ENCODE measurements at regions not wholly inside any gene's neighbourhood (a gene's known extent, or its start where the extent isn't known, plus 50 kb on each side); places are given as distances from the start of the nearest gene placed in this dataset.
"Not testable (repeated sequence)": the region's sequence is repeated elsewhere in the genome, so short reads cannot be mapped to it uniquely, and the experiment has no call there.

GRCh38 chr10:111598433-111599059 lies 521.7 kb downstream of the ADRA2A start:
- Histone ChIP-seq H3K4me3 (ENCODE audit: low read depth in 1 of 2, low read length in 2 of 2) (no peak overlapping the region), H3K36me3 (ENCODE audit: control insufficient read depth in 1 of 2, insufficient read depth in 2 of 2, low read length in 2 of 2) (no peaks in the 10 kb centered on the region), H3K9me3 (ENCODE audit: control insufficient read depth in 1 of 2, low read length in 2 of 2) (no peaks in the 10 kb centered on the region), H3K27me3 (ENCODE audit: low read depth, low read length) (no peaks in the 10 kb centered on the region), H3K4me1 (ENCODE audit: control insufficient read depth in 1 of 2, insufficient read depth in 2 of 2, low read length in 2 of 2) (no peaks in the 10 kb centered on the region), H3K27ac (ENCODE audit: low read length) (no peak overlapping the region)

- no peak overlapping the region for H3K27ac ChIP-seq (ENCODE audit: low read length)
- no peaks in the 10 kb centered on the region for H3K36me3 ChIP-seq (ENCODE audit: control insufficient read depth in 1 of 2, insufficient read depth in 2 of 2, low read length in 2 of 2)
- H3K27me3 ChIP-seq (ENCODE audit: low read depth, low read length) = no peaks in the 10 kb centered on the region
- H3K4me3 ChIP-seq (ENCODE audit: low read depth in 1 of 2, low read length in 2 of 2) = no peak overlapping the region
- no peaks in the 10 kb centered on the region for H3K4me1 ChIP-seq (ENCODE audit: control insufficient read depth in 1 of 2, insufficient read depth in 2 of 2, low read length in 2 of 2)
- H3K9me3 ChIP-seq (ENCODE audit: control insufficient read depth in 1 of 2, low read length in 2 of 2) = no peaks in the 10 kb centered on the region
These were observed 523.1 kb downstream of the ADRA2A start for GRCh38 chr10:111599943-111600342.

GRCh38 chr10:111600772-111601171 lies 523.9 kb downstream of the ADRA2A start:
- Histone ChIP-seq H3K9me3 (ENCODE audit: control insufficient read depth in 1 of 2, low read length in 2 of 2) (no peaks in the 10 kb centered on the region), H3K36me3 (ENCODE audit: control insufficient read depth in 1 of 2, insufficient read depth in 2 of 2, low read length in 2 of 2) (no peaks in the 10 kb centered on the region), H3K27me3 (ENCODE audit: low read depth, low read length) (no peaks in the 10 kb centered on the region), H3K27ac (ENCODE audit: low read length) (no peak overlapping the region), H3K4me3 (ENCODE audit: low read depth in 1 of 2, low read length in 2 of 2) (no peak overlapping the region), H3K4me1 (ENCODE audit: control insufficient read depth in 1 of 2, insufficient read depth in 2 of 2, low read length in 2 of 2) (no peaks in the 10 kb centered on the region)

- Histone ChIP-seq H3K27me3 (ENCODE audit: low read depth, low read length) (no peaks in the 10 kb centered on the region), H3K4me1 (ENCODE audit: control insufficient read depth in 1 of 2, insufficient read depth in 2 of 2, low read length in 2 of 2) (no peaks in the 10 kb centered on the region), H3K36me3 (ENCODE audit: control insufficient read depth in 1 of 2, insufficient read depth in 2 of 2, low read length in 2 of 2) (no peaks in the 10 kb centered on the region), H3K4me3 (ENCODE audit: low read depth in 1 of 2, low read length in 2 of 2) (no peak overlapping the region), H3K27ac (ENCODE audit: low read length) (no peak overlapping the region), H3K9me3 (ENCODE audit: control insufficient read depth in 1 of 2, low read length in 2 of 2) (peaks cover 0 to 2% of the 10 kb centered on the region in 2 donors)
These were observed 535.4 kb downstream of the ADRA2A start for GRCh38 chr10:111612273-111612672.

GRCh38 chr10:111634191-111634590 lies 549.4 kb downstream of the GPAM start:
- H3K4me3 ChIP-seq (ENCODE audit: low read depth in 1 of 2, low read length in 2 of 2) = no peak overlapping the region
- H3K27me3 ChIP-seq (ENCODE audit: low read depth, low read length) = no peaks in the 10 kb centered on the region
- H3K9me3 ChIP-seq (ENCODE audit: control insufficient read depth in 1 of 2, low read length in 2 of 2) = no peaks in the 10 kb centered on the region
- H3K4me1 ChIP-seq (ENCODE audit: control insufficient read depth in 1 of 2, insufficient read depth in 2 of 2, low read length in 2 of 2) = no peaks in the 10 kb centered on the region
- no peaks in the 10 kb centered on the region for H3K36me3 ChIP-seq (ENCODE audit: control insufficient read depth in 1 of 2, insufficient read depth in 2 of 2, low read length in 2 of 2)
- no peak overlapping the region for H3K27ac ChIP-seq (ENCODE audit: low read length)

- Histone ChIP-seq H3K4me3 (ENCODE audit: low read depth in 1 of 2, low read length in 2 of 2) (no peak overlapping the region), H3K4me1 (ENCODE audit: control insufficient read depth in 1 of 2, insufficient read depth in 2 of 2, low read length in 2 of 2) (peaks cover 0 to 7% of the 10 kb centered on the region in 2 donors), H3K9me3 (ENCODE audit: control insufficient read depth in 1 of 2, low read length in 2 of 2) (peaks cover 0 to 9% of the 10 kb centered on the region in 2 donors), H3K27me3 (ENCODE audit: low read depth, low read length) (no peaks in the 10 kb centered on the region), H3K27ac (ENCODE audit: low read length) (no peak overlapping the region), H3K36me3 (ENCODE audit: control insufficient read depth in 1 of 2, insufficient read depth in 2 of 2, low read length in 2 of 2) (no peaks in the 10 kb centered on the region)
These were observed 537.5 kb downstream of the GPAM start for GRCh38 chr10:111646021-111646420.

GRCh38 chr10:111648046-111648445 lies 535.5 kb downstream of the GPAM start:
- Histone ChIP-seq H3K4me1 (ENCODE audit: control insufficient read depth in 1 of 2, insufficient read depth in 2 of 2, low read length in 2 of 2) (peaks cover 0 to 7% of the 10 kb centered on the region in 2 donors), H3K36me3 (ENCODE audit: control insufficient read depth in 1 of 2, insufficient read depth in 2 of 2, low read length in 2 of 2) (no peaks in the 10 kb centered on the region), H3K27me3 (ENCODE audit: low read depth, low read length) (no peaks in the 10 kb centered on the region), H3K4me3 (ENCODE audit: low read depth in 1 of 2, low read length in 2 of 2) (no peak overlapping the region), H3K9me3 (ENCODE audit: control insufficient read depth in 1 of 2, low read length in 2 of 2) (peaks cover 0 to 9% of the 10 kb centered on the region in 2 donors), H3K27ac (ENCODE audit: low read length) (no peak overlapping the region)

GRCh38 chr10:111649080-111649479 lies 534.5 kb downstream of the GPAM start:
- not testable (repeated sequence) for H3K27ac ChIP-seq (ENCODE audit: low read length); H3K4me3 ChIP-seq (ENCODE audit: low read depth in 1 of 2, low read length in 2 of 2); H3K4me1 ChIP-seq (ENCODE audit: control insufficient read depth in 1 of 2, insufficient read depth in 2 of 2, low read length in 2 of 2); H3K36me3 ChIP-seq (ENCODE audit: control insufficient read depth in 1 of 2, insufficient read depth in 2 of 2, low read length in 2 of 2); H3K27me3 ChIP-seq (ENCODE audit: low read depth, low read length); H3K9me3 ChIP-seq (ENCODE audit: control insufficient read depth in 1 of 2, low read length in 2 of 2)

GRCh38 chr10:111650088-111650487 lies 533.5 kb downstream of the GPAM start:
- Histone ChIP-seq H3K27me3 (ENCODE audit: low read depth, low read length) (no peaks in the 10 kb centered on the region), H3K4me1 (ENCODE audit: control insufficient read depth in 1 of 2, insufficient read depth in 2 of 2, low read length in 2 of 2) (peaks cover 0 to 7% of the 10 kb centered on the region in 2 donors), H3K36me3 (ENCODE audit: control insufficient read depth in 1 of 2, insufficient read depth in 2 of 2, low read length in 2 of 2) (no peaks in the 10 kb centered on the region), H3K4me3 (ENCODE audit: low read depth in 1 of 2, low read length in 2 of 2) (no peak overlapping the region), H3K9me3 (ENCODE audit: control insufficient read depth in 1 of 2, low read length in 2 of 2) (peaks cover 0 to 9% of the 10 kb centered on the region in 2 donors), H3K27ac (ENCODE audit: low read length) (no peak overlapping the region)

GRCh38 chr10:111656066-111656465 lies 527.5 kb downstream of the GPAM start:
- H3K27ac ChIP-seq (ENCODE audit: low read length) = no peak overlapping the region
- H3K9me3 ChIP-seq (ENCODE audit: control insufficient read depth in 1 of 2, low read length in 2 of 2) = no peaks in the 10 kb centered on the region
- no peak overlapping the region for H3K4me3 ChIP-seq (ENCODE audit: low read depth in 1 of 2, low read length in 2 of 2)
- no peaks in the 10 kb centered on the region for H3K27me3 ChIP-seq (ENCODE audit: low read depth, low read length)
- no peaks in the 10 kb centered on the region for H3K36me3 ChIP-seq (ENCODE audit: control insufficient read depth in 1 of 2, insufficient read depth in 2 of 2, low read length in 2 of 2)
- no peaks in the 10 kb centered on the region for H3K4me1 ChIP-seq (ENCODE audit: control insufficient read depth in 1 of 2, insufficient read depth in 2 of 2, low read length in 2 of 2)

- Histone ChIP-seq H3K9me3 (ENCODE audit: control insufficient read depth in 1 of 2, low read length in 2 of 2) (no peaks in the 10 kb centered on the region), H3K4me3 (ENCODE audit: low read depth in 1 of 2, low read length in 2 of 2) (no peak overlapping the region), H3K27me3 (ENCODE audit: low read depth, low read length) (no peaks in the 10 kb centered on the region), H3K27ac (ENCODE audit: low read length) (no peak overlapping the region), H3K36me3 (ENCODE audit: control insufficient read depth in 1 of 2, insufficient read depth in 2 of 2, low read length in 2 of 2) (no peaks in the 10 kb centered on the region), H3K4me1 (ENCODE audit: control insufficient read depth in 1 of 2, insufficient read depth in 2 of 2, low read length in 2 of 2) (no peaks in the 10 kb centered on the region)
These were observed 505.8 kb downstream of the GPAM start for GRCh38 chr10:111677759-111678158.

GRCh38 chr10:111686796-111687195 lies 496.8 kb downstream of the GPAM start:
- Histone ChIP-seq H3K27ac (ENCODE audit: low read length) (no peak overlapping the region), H3K9me3 (ENCODE audit: control insufficient read depth in 1 of 2, low read length in 2 of 2) (no peaks in the 10 kb centered on the region), H3K36me3 (ENCODE audit: control insufficient read depth in 1 of 2, insufficient read depth in 2 of 2, low read length in 2 of 2) (no peaks in the 10 kb centered on the region)

More at GRCh38 chr10:111686796-111687195, 496.8 kb downstream of the GPAM start:
- H3K4me3 ChIP-seq (ENCODE audit: low read depth in 1 of 2, low read length in 2 of 2) = no peak overlapping the region
- no peaks in the 10 kb centered on the region for H3K4me1 ChIP-seq (ENCODE audit: control insufficient read depth in 1 of 2, insufficient read depth in 2 of 2, low read length in 2 of 2)
- no peaks in the 10 kb centered on the region for H3K27me3 ChIP-seq (ENCODE audit: low read depth, low read length)
